Calu3 (cell line): ENCODE measurements at regions not wholly inside any gene's neighbourhood (a gene's known extent, or its start where the extent isn't known, plus 50 kb on each side); places are given as distances from the start of the nearest gene placed in this dataset.

Source experiments
- BruUV-seq: library from RNA; stranded (reverse); fragments of 400-500 nt; replicated peaks from 2 replicates; lab custom pipeline; 2021; lab: Mats Ljungman, UMichigan
- CTCF ChIA-PET: fragments of 300-600 bp; sonication (Branson Sonifier 250); formaldehyde crosslinking; loops from one replicate; lab custom pipeline; 2022; ENCODE audit warnings: antibody characterized with exemption; lab: Charles Lee
- DNase-seq: peaks from one replicate; pipeline ENCODE4 v3.0.0; 2022
- H3K27ac Mint-ChIP-seq: one replicate; pipeline ENCODE4 v1.8.0; 2022; ENCODE audit warnings: mixed read lengths; ENCODE audit not compliant: unreplicated experiment
- H3K27me3 Mint-ChIP-seq: one replicate; pipeline ENCODE4 v1.8.0; 2022; ENCODE audit warnings: mixed read lengths; ENCODE audit not compliant: unreplicated experiment
- H3K36me3 Mint-ChIP-seq: one replicate; pipeline ENCODE4 v1.8.0; 2022; ENCODE audit warnings: mild to moderate bottlenecking, moderate library complexity, mixed read lengths; ENCODE audit not compliant: insufficient read depth, unreplicated experiment
- H3K4me1 Mint-ChIP-seq: one replicate; pipeline ENCODE4 v1.8.0; 2022; ENCODE audit warnings: mild to moderate bottlenecking, low read depth, mixed read lengths; ENCODE audit not compliant: unreplicated experiment
- H3K4me3 Mint-ChIP-seq: one replicate; pipeline ENCODE4 v1.8.0; 2022; ENCODE audit warnings: mild to moderate bottlenecking, low read depth, moderate library complexity, mixed read lengths; ENCODE audit not compliant: unreplicated experiment
- H3K9me3 Mint-ChIP-seq: one replicate; pipeline ENCODE4 v1.8.0; 2022; ENCODE audit warnings: low read depth, mixed read lengths; ENCODE audit not compliant: unreplicated experiment
- intact Hi-C: fragments of 100-400 bp; cut with micrococcal nuclease; formaldehyde crosslinking; loops from one replicate; pipeline ENCODE4 v1.10.0; 2022; ENCODE audit not compliant: unreplicated experiment
- TF ChIP-seq, protein P1 (sequence below): fragments of 200-600 bp; IDR thresholded peaks from one replicate; pipeline ENCODE4 v1.8.0; 2022; ENCODE audit warnings: antibody characterized with exemption; ENCODE audit not compliant: unreplicated experiment

DNA sequence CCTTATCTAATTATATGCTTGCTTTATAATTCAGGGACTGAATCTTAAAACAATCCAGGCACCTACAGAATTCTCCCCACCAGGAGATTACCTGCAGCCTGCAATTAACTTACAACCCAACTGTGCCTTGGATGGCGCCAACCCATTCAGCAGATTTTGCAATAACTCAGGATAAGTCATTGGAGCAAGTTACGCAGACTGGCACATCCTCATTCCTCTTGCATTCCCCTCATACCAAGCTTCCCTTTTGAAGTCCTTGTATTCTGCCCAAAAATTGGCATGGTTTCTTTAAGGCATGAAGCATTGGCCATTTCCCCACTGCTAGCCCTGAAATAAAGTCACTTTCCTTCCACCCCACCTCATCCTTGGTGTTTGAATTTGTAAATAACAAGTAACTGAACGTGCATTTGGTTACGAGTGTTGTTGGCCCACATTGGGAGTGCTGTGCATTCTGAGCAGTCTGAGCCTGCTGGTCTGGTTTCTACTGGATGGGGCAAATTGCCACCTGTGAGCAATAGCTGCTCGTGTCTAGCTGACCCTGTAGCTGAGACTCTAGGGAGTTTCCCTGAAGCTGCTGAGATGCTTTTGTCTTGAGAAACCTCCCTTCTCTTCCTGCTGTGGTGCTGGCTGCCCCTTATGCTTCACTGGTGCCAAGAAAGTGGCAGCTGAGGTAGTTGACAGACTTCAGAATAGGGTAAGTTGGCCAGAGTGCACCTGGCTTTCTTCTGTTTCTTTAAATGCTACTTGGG is 99.2 kb upstream of the SCAF11 start:
- CTCF ChIA-PET, result interaction anchor here (0.8 kb wide), 1 partner anchor 22 kb away, joined by 3 read pairs; no protein-coding TSS in a partner anchor
- Mint-ChIP-seq H3K4me1 (peaks cover 19% of the 10 kb centered on the region), H3K36me3 (no peaks in the 10 kb centered on the region), H3K27ac (peak overlapping the region; percentile 67), H3K9me3 (peaks cover 10% of the 10 kb centered on the region), H3K4me3 (no peak overlapping the region), H3K27me3 (no peaks in the 10 kb centered on the region)
- intact Hi-C loops, result no loop called here
- no TSS peak for BruUV-seq
- peak; percentile 28 for DNase-seq
- TF ChIP-seq, protein P1, sequence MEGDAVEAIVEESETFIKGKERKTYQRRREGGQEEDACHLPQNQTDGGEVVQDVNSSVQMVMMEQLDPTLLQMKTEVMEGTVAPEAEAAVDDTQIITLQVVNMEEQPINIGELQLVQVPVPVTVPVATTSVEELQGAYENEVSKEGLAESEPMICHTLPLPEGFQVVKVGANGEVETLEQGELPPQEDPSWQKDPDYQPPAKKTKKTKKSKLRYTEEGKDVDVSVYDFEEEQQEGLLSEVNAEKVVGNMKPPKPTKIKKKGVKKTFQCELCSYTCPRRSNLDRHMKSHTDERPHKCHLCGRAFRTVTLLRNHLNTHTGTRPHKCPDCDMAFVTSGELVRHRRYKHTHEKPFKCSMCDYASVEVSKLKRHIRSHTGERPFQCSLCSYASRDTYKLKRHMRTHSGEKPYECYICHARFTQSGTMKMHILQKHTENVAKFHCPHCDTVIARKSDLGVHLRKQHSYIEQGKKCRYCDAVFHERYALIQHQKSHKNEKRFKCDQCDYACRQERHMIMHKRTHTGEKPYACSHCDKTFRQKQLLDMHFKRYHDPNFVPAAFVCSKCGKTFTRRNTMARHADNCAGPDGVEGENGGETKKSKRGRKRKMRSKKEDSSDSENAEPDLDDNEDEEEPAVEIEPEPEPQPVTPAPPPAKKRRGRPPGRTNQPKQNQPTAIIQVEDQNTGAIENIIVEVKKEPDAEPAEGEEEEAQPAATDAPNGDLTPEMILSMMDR, result no peak

- Mint-ChIP-seq H3K27ac (no peak overlapping the region), H3K36me3 (no peaks in the 10 kb centered on the region), H3K27me3 (no peaks in the 10 kb centered on the region), H3K9me3 (peaks cover 15% of the 10 kb centered on the region), H3K4me1 (peaks cover 19% of the 10 kb centered on the region), H3K4me3 (no peak overlapping the region)
- intact Hi-C loops, result no loop called here
- no TSS peak for BruUV-seq
- TF ChIP-seq, protein P1, result no peak
- CTCF ChIA-PET, result no interaction called here
- no peak for DNase-seq
Measured at GRCh38 chr12:46087916-46088439, 97.6 kb upstream of the SCAF11 start.

GRCh38 chr12:46084666-46085631 is 94.6 kb upstream of the SCAF11 start:
- Mint-ChIP-seq H3K4me1 (peaks cover 13% of the 10 kb centered on the region), H3K36me3 (no peaks in the 10 kb centered on the region), H3K27me3 (no peaks in the 10 kb centered on the region), H3K9me3 (peaks cover 13% of the 10 kb centered on the region), H3K27ac (no peak overlapping the region), H3K4me3 (no peak overlapping the region)
- TF ChIP-seq, protein P1, result no peak
- no peak for DNase-seq
- no TSS peak for BruUV-seq
- CTCF ChIA-PET, result no interaction called here
- intact Hi-C loops, result no loop called here

DNA sequence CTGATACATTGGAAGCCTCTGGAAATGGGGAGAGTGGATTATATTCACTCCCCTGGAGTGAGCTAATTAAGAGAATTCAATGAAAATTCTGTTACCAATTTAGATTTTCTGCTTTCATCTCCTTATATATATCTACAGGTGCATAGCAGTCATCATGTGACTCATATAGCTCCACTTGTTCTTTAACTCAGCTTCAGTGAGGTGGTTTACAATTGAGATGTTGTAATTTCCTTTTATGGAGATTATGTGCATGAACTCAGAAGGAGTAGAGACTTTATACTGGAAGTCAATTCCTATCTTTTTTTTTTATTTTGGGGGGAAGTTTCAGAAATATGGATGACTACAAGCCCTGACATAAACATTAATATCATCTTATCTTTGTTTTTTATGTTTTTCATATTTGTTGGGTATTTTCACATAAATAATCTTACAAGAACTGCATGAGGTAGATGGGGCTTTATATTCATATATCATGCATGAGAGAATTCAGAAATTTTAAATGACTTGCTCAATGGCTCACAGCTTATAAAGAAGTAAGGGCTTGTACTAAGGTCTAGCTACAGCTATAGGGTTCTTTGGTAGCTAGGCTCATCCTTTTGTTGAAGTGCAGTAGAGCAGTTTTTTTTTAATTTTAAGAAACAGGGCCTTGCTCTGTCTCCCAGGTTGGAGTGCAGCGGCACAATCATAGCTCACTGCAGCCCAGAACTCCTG is 92.3 kb upstream of the SCAF11 start:
- DNase-seq, result no peak
- intact Hi-C loops, result no loop called here
- Mint-ChIP-seq H3K27me3 (no peaks in the 10 kb centered on the region), H3K27ac (no peak overlapping the region), H3K9me3 (peaks cover 12% of the 10 kb centered on the region), H3K36me3 (no peaks in the 10 kb centered on the region), H3K4me3 (no peak overlapping the region), H3K4me1 (no peaks in the 10 kb centered on the region)
- BruUV-seq, result no TSS peak
- TF ChIP-seq, protein P1, result no peak
- CTCF ChIA-PET, result no interaction called here
